ENCODE measurements at regions not wholly inside any gene's neighbourhood (a gene's known extent, or its start where the extent isn't known, plus 50 kb on each side); places are given as distances from the start of the nearest gene placed in this dataset.

DNA sequence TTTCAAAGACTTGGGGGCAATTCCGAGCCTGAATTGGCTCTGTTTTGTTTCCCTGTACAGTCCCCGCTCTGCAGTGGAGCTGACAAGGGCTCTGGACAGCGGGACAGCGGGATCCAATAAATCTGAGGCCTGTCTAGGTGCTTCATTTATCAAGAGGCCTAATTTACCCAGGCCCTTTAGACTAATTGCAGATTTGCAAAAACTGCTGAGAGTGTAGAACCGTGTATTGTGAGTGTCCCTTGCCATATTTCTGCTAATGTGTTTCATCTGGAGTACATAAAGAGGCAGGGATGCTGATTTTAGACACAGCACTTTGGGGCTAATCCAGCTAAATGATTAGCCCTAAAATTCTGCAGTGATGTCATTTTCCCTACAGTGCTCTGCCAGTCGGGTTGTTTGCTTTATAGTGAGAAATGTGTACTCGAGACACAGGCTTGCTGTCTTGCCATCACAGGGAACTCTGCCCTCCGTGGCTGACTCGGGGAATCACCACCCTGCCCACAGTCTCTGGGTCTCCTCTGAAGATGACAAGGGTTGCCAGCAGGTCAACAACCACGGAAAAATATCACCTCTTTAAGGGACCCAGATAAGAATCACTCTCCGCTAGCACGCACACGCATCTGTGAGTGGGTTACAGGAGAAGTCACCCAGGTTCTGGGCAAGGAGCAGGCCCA is 592.0 kb downstream of the BNC2 start:
- Histone ChIP-seq H3K4me2 (ENCODE audit: control insufficient read depth, extremely low read depth, insufficient read depth, low read depth, low read length) (no peak overlapping the region), H3K36me3 (ENCODE audit: control insufficient read depth in 2 of 2, extremely low read depth in 1 of 2, insufficient read depth in 2 of 2, low read length in 2 of 2) (no peaks in the 10 kb centered on the region), H3K79me2 (ENCODE audit: control insufficient read depth, insufficient read depth, low read length) (no peaks in the 10 kb centered on the region), H3K27me3 (ENCODE audit: control insufficient read depth, extremely low read depth, insufficient read depth, low read length) (no peaks in the 10 kb centered on the region), H3K27ac (ENCODE audit: control insufficient read depth, insufficient read depth, low read length) (no peak overlapping the region), H2AFZ (ENCODE audit: control insufficient read depth, low read length) (no peak overlapping the region), H3K9me3 (ENCODE audit: control insufficient read depth, low read depth, low read length) (no peaks in the 10 kb centered on the region), H3K9ac (ENCODE audit: control insufficient read depth, extremely low read depth, insufficient read depth, low read length) (no peak overlapping the region), H3K4me1 (ENCODE audit: control insufficient read depth, extremely low read depth, insufficient read depth, low read length) (peaks cover 4% of the 10 kb centered on the region), H3K9me1 (ENCODE audit: control insufficient read depth, extremely low read depth, insufficient read depth, low read length) (no peaks in the 10 kb centered on the region), H4K20me1 (ENCODE audit: control insufficient read depth, extremely low read depth, insufficient read depth, low read length) (no peaks in the 10 kb centered on the region), H3K4me3 (ENCODE audit: control insufficient read depth in 2 of 3, extremely low read depth in 1 of 3, insufficient read depth in 2 of 3, low read depth in 1 of 3, low read length in 3 of 3) (no peak overlapping the region)
- no peak for DNase-seq (ENCODE audit: low read depth, low spot score)
- no peak for FAIRE-seq
- TF ChIP-seq, protein P1, sequence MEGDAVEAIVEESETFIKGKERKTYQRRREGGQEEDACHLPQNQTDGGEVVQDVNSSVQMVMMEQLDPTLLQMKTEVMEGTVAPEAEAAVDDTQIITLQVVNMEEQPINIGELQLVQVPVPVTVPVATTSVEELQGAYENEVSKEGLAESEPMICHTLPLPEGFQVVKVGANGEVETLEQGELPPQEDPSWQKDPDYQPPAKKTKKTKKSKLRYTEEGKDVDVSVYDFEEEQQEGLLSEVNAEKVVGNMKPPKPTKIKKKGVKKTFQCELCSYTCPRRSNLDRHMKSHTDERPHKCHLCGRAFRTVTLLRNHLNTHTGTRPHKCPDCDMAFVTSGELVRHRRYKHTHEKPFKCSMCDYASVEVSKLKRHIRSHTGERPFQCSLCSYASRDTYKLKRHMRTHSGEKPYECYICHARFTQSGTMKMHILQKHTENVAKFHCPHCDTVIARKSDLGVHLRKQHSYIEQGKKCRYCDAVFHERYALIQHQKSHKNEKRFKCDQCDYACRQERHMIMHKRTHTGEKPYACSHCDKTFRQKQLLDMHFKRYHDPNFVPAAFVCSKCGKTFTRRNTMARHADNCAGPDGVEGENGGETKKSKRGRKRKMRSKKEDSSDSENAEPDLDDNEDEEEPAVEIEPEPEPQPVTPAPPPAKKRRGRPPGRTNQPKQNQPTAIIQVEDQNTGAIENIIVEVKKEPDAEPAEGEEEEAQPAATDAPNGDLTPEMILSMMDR (optimal IDR thresholded peaks at IDR 0.05 in 1 of 3, IDR thresholded peaks at IDR 0.05 in 1 of 3, conservative IDR thresholded peaks at IDR 0.05 in 1 of 3; ENCODE audit: extremely low read depth in 1 of 3, insufficient read depth in 2 of 3, low read length in 3 of 3), result no peak
- TF ChIP-seq EZH2 (IDR thresholded peaks at IDR 0.05; ENCODE audit: low read length), result no peak
- dilution Hi-C loops (cut with MboI; ENCODE audit: extremely low pct_ligation_motif_present, low sequenced_read_pairs), result no loop called here

DNA sequence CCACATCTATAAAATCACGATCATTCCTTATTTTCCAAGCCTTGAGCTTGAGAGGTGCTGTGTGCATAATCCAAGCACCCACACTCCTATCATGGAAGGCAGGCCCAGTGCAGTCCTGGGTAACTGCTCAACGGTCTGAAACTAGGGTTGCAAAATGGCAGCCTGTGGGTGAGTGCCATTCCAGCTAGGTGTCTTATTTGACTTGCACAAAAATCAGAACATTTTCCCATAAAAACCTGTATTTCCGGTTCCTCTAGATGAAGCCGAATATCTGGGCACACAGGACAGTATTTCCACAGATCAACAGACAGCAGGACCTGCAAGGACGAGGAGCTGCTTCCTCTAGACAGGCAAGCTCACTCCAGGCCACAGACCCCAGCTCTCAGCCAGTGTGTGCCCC is 588.8 kb downstream of the BNC2 start:
- H3K27me3 ChIP-seq (ENCODE audit: control insufficient read depth, extremely low read depth, insufficient read depth, low read length), result peaks cover 3% of the 10 kb centered on the region
- no peak overlapping the region for H3K4me2 ChIP-seq (ENCODE audit: control insufficient read depth, extremely low read depth, insufficient read depth, low read depth, low read length)
- no peak overlapping the region for H2AFZ ChIP-seq (ENCODE audit: control insufficient read depth, low read length)
- no peak overlapping the region for H3K9ac ChIP-seq (ENCODE audit: control insufficient read depth, extremely low read depth, insufficient read depth, low read length)
- H3K79me2 ChIP-seq (ENCODE audit: control insufficient read depth, insufficient read depth, low read length), result no peaks in the 10 kb centered on the region
- H3K4me1 ChIP-seq (ENCODE audit: control insufficient read depth, extremely low read depth, insufficient read depth, low read length), result peaks cover 4% of the 10 kb centered on the region
- FAIRE-seq, result no peak
- dilution Hi-C loops (cut with MboI; ENCODE audit: extremely low pct_ligation_motif_present, low sequenced_read_pairs), result no loop called here
- no peak for DNase-seq (ENCODE audit: low read depth, low spot score)
- H3K27ac ChIP-seq (ENCODE audit: control insufficient read depth, insufficient read depth, low read length), result no peak overlapping the region
- no peak overlapping the region for H3K4me3 ChIP-seq (ENCODE audit: control insufficient read depth in 2 of 3, extremely low read depth in 1 of 3, insufficient read depth in 2 of 3, low read depth in 1 of 3, low read length in 3 of 3)
- no peaks in the 10 kb centered on the region for H3K9me1 ChIP-seq (ENCODE audit: control insufficient read depth, extremely low read depth, insufficient read depth, low read length)
- TF ChIP-seq, protein P1 (optimal IDR thresholded peaks at IDR 0.05 in 1 of 3, IDR thresholded peaks at IDR 0.05 in 1 of 3, conservative IDR thresholded peaks at IDR 0.05 in 1 of 3; ENCODE audit: extremely low read depth in 1 of 3, insufficient read depth in 2 of 3, low read length in 3 of 3), result no peak
- no peak for TF ChIP-seq EZH2 (IDR thresholded peaks at IDR 0.05; ENCODE audit: low read length)
- no peaks in the 10 kb centered on the region for H3K9me3 ChIP-seq (ENCODE audit: control insufficient read depth, low read depth, low read length)
- no peaks in the 10 kb centered on the region for H3K36me3 ChIP-seq (ENCODE audit: control insufficient read depth in 2 of 2, extremely low read depth in 1 of 2, insufficient read depth in 2 of 2, low read length in 2 of 2)
- H4K20me1 ChIP-seq (ENCODE audit: control insufficient read depth, extremely low read depth, insufficient read depth, low read length), result no peaks in the 10 kb centered on the region
